ENCODE measurements at regions not wholly inside any gene's neighbourhood (a gene's known extent, or its start where the extent isn't known, plus 50 kb on each side); places are given as distances from the start of the nearest gene placed in this dataset.

DNA sequence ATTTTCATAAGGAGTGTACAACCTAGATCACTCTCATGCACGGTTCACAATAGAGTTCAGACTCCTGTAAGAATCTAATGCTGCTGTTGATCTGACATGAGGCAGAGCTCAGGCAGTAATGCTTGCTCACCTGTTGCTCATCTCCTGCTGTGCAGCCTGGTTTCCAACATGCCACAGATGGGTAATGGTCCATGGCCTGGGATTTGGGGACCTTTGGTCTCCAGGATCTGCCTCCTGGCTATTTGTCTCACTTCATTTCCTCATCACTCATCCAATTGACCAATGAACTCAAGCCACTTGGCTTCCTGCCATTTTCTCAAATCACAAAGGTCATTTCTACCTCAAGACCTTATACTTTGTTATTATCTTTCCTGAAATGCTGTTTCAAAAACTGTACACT is 786.1 kb downstream of the ANKRD7 start:
- Histone ChIP-seq H2BK5ac (ENCODE audit: low read depth, low read length, poor library complexity, severe bottlenecking) (no peak overlapping the region), H2AK9ac (replicated peaks; ENCODE audit: low read depth, low read length, poor library complexity) (no peak overlapping the region), H3K79me1 (ENCODE audit: low read depth in 1 of 2, low read length in 2 of 2) (no peaks in the 10 kb centered on the region), H3K56ac (ENCODE audit: extremely low read depth, insufficient read depth, low read length) (no peak overlapping the region), H2AK5ac (ENCODE audit: low read depth, low read length) (no peak overlapping the region), H3K9me3 (ENCODE audit: control insufficient read depth, insufficient read depth, low read length) (no peaks in the 10 kb centered on the region), H3K4ac (ENCODE audit: low read depth, low read length) (no peak overlapping the region), H3K9ac (ENCODE audit: low read depth, low read length) (no peak overlapping the region), H3K36me3 (ENCODE audit: control insufficient read depth, insufficient read depth, low read length) (no peaks in the 10 kb centered on the region), H4K20me1 (ENCODE audit: insufficient read depth, low read length) (no peaks in the 10 kb centered on the region), H2BK120ac (ENCODE audit: low read depth, low read length) (no peak overlapping the region), H3K4me3 (ENCODE audit: insufficient read depth, low read depth, low read length) (no peak overlapping the region), H3K18ac (ENCODE audit: low read depth, low read length) (no peak overlapping the region), H3K9me1 (ENCODE audit: insufficient read depth, low read length) (no peaks in the 10 kb centered on the region), H3K4me2 (ENCODE audit: low read depth, low read length) (no peak overlapping the region), H4K8ac (ENCODE audit: low read depth in 2 of 2, low read length in 2 of 2) (no peak overlapping the region), H2AFZ (replicated peaks; ENCODE audit: low read length, poor library complexity) (no peak overlapping the region), H2BK20ac (ENCODE audit: low read depth, low read length) (no peak overlapping the region), H3K14ac (replicated peaks; ENCODE audit: low read depth, low read length) (no peak overlapping the region), H3K27me3 (ENCODE audit: control insufficient read depth, insufficient read depth, low read length) (no peaks in the 10 kb centered on the region), H4K5ac (ENCODE audit: low read depth, low read length) (no peak overlapping the region), H3K4me1 (ENCODE audit: control insufficient read depth, insufficient read depth, low read length) (no peaks in the 10 kb centered on the region), H3K27ac (ENCODE audit: insufficient read depth, low read length) (no peak overlapping the region), H2BK15ac (ENCODE audit: low read depth, low read length) (no peak overlapping the region), H3K23ac (ENCODE audit: low read depth, low read length) (no peak overlapping the region), H4K91ac (ENCODE audit: insufficient read depth, low read depth, low read length) (no peak overlapping the region)
- no peak for ATAC-seq (ENCODE audit: low read depth)
- intact Hi-C loops (cut with micrococcal nuclease): no loop called here
- ChIA-PET CTCF (no interaction called here), POLR2A (ENCODE audit: unreplicated experiment) (no interaction called here)
- BruUV-seq (replicated peaks): no TSS peak
- TF ChIP-seq, protein P1, sequence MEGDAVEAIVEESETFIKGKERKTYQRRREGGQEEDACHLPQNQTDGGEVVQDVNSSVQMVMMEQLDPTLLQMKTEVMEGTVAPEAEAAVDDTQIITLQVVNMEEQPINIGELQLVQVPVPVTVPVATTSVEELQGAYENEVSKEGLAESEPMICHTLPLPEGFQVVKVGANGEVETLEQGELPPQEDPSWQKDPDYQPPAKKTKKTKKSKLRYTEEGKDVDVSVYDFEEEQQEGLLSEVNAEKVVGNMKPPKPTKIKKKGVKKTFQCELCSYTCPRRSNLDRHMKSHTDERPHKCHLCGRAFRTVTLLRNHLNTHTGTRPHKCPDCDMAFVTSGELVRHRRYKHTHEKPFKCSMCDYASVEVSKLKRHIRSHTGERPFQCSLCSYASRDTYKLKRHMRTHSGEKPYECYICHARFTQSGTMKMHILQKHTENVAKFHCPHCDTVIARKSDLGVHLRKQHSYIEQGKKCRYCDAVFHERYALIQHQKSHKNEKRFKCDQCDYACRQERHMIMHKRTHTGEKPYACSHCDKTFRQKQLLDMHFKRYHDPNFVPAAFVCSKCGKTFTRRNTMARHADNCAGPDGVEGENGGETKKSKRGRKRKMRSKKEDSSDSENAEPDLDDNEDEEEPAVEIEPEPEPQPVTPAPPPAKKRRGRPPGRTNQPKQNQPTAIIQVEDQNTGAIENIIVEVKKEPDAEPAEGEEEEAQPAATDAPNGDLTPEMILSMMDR (conservative IDR thresholded peaks at IDR 0.05; ENCODE audit: low read depth, low read length): no peak
- TF ChIP-seq MAFK (IDR thresholded peaks at IDR 0.05; ENCODE audit: low read depth, low read length) (no peak), NFE2L2 (IDR thresholded peaks at IDR 0.05; ENCODE audit: low read depth, low read length) (no peak), SMC3 (IDR thresholded peaks at IDR 0.05; ENCODE audit: low read depth, low read length) (no peak), RFX5 (IDR thresholded peaks at IDR 0.05; ENCODE audit: low read depth, low read length) (no peak), CHD1 (IDR thresholded peaks at IDR 0.05; ENCODE audit: low read depth, low read length) (no peak)
- TF ChIP-seq, protein P2, sequence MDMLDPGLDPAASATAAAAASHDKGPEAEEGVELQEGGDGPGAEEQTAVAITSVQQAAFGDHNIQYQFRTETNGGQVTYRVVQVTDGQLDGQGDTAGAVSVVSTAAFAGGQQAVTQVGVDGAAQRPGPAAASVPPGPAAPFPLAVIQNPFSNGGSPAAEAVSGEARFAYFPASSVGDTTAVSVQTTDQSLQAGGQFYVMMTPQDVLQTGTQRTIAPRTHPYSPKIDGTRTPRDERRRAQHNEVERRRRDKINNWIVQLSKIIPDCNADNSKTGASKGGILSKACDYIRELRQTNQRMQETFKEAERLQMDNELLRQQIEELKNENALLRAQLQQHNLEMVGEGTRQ (IDR thresholded peaks at IDR 0.05; ENCODE audit: low read depth, low read length): no peak
- dilution Hi-C loops (cut with HindIII; ENCODE audit: low sequenced_read_pairs, unreplicated experiment): no loop called here
- in situ Hi-C loops (cut with MboI; ENCODE audit: low sequenced_read_pairs): no loop called here
- DNase-seq: no peak
- WGBS, 2 experiments (ENCODE audit: extremely low coverage in 2 of 2, insufficient read length in 1 of 2): no CpG with 5 or more reads among the region's 1 CpG

All from IMR-90 (cell line).